ENCODE measurements at regions not wholly inside any gene's neighbourhood (a gene's known extent, or its start where the extent isn't known, plus 50 kb on each side); places are given as distances from the start of the nearest gene placed in this dataset.

- TF ChIP-seq POLR2AphosphoS5 (IDR thresholded peaks at IDR 0.05; ENCODE audit: insufficient read depth in 1 of 2, low read depth in 1 of 2), result no peak
- TF ChIP-seq, protein P1, sequence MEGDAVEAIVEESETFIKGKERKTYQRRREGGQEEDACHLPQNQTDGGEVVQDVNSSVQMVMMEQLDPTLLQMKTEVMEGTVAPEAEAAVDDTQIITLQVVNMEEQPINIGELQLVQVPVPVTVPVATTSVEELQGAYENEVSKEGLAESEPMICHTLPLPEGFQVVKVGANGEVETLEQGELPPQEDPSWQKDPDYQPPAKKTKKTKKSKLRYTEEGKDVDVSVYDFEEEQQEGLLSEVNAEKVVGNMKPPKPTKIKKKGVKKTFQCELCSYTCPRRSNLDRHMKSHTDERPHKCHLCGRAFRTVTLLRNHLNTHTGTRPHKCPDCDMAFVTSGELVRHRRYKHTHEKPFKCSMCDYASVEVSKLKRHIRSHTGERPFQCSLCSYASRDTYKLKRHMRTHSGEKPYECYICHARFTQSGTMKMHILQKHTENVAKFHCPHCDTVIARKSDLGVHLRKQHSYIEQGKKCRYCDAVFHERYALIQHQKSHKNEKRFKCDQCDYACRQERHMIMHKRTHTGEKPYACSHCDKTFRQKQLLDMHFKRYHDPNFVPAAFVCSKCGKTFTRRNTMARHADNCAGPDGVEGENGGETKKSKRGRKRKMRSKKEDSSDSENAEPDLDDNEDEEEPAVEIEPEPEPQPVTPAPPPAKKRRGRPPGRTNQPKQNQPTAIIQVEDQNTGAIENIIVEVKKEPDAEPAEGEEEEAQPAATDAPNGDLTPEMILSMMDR (IDR thresholded peaks at IDR 0.05), result no peak
These were observed 66.0 kb upstream of the PITX1 start for GRCh38 chr5:135100011-135100410.

Data from vagina (tissue), 2 donors.